NCI-H146 (cell line): ENCODE measurements at regions not wholly inside any gene's neighbourhood (a gene's known extent, or its start where the extent isn't known, plus 50 kb on each side); places are given as distances from the start of the nearest gene placed in this dataset.

Experiments
- DNase-seq: peaks from one replicate; lab custom pipeline; 2025; lab: John Stamatoyannopoulos, UW

GRCh38 chr11:95389427-95389826 is 158.4 kb upstream of the SESN3 start:
- no peak for DNase-seq

- DNase-seq, result no peak
Measured at GRCh38 chr11:95388086-95388485, 157.1 kb upstream of the SESN3 start.

DNA sequence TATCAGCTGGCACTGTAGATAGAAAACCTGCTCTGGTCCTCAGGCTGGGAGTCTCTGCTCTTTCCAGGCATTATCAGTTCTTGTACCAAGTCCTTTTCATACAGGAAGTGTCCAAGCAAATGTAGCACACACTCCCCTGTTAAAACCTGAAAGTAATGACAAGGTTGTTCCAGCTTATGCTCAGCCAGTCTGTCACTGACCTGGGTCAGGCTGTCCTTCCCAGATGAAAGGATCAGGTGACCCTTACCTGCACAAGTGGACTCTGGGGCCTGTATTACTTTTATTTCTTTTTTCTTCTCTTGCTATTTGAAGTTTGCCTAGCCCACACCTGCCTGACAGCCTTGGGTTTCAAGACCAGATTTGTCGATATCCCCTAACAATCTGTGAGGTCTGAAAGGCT is 156.3 kb upstream of the SESN3 start:
- no peak for DNase-seq

DNA sequence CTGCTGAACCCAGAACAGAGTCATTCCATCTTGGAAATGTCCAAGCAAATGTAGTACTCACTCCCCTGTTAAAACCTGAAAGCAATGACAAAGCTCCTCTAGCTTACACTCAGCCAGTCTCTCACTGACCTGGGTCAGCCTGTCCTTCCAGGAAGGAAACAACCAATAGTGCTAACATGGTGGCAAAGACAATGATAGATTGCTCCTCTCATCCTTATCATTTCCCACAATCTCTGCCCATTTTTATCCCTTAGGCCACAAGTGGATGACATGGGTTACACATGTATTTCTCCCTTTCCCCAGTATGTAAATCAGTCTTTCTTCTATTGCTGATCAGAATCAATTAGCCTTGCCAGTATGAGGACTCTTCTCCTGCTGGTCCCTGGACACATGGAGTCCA is 154.6 kb upstream of the SESN3 start:
- DNase-seq, result no peak

GRCh38 chr11:95379479-95379878 is 148.5 kb upstream of the SESN3 start:
- DNase-seq, result no peak

DNA sequence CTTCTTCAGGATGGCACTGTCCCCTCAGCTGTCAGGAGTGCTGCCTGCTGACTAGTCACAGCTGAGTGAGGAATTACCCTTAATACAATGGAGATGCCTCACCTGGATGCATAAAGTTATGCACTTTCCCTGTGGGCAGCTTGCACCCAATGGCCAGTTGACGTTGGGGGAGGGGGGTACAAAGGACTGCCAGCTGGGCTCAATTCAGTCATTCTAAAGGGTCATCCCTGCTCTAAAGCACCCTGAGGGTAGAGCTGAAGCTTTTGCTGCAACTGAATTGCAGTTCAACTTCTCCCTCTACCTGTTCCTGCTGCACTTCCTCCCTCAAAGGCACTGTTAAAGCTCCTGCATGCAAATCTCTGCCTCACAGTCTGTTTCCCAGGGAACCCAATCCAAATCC is 147.8 kb upstream of the SESN3 start:
- DNase-seq, result no peak

DNA sequence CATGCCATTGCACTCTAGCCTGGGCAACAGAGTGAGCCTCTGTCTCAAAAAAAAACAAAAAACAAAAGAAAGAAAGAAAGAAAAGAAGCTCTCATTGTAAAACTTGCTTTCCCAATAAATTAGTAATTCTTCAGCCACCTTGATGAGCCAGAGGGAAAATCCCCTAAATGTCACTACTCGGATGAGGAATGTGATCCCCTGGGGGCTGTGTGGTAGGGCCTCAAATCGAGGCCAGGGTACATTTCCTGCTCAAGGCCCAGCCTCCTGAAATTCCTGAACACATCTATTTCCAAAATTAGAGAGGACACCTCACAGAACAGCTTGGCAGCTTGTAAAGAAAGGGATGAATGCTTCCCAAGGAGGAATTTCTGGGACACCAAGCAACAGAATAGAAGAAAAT is 147.1 kb upstream of the SESN3 start:
- DNase-seq, result no peak

DNA sequence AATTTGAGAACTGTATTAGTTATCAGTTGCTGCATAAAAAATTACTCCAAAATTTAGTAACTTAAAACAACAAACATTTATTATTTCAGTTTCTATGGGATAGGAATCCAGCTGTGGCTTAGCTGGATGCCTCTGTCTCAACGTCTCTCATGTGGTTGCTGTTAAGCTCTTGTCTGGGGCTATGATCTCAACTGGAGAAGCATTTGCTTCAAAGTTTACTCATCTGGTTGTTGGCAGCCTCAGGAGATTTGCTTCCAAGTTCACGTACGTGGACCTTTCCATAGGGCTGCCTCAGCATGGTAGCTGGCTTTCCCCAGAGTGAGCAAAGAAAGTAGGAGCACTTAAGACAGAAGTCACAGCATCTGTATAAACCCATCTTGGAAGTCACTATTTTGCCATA is 144.9 kb upstream of the SESN3 start:
- DNase-seq, result no peak

DNA sequence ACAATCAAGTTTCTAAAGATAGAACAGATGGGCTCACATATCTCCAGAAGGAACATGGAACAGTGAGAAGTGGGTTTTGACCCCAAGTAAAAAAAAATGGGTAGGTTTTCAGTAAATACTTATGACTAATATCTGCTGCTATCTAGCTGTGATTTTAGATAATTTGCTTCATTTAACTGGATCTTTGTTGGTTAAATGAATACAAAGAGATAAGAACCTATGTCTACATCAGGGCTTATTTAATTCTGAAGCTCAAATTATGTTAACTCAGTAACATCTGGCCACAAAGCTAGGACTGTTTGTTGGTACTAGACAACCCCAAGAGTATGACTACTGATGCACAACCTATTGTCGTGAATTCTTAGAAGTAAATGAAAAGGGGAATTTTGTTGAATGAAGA is 144.4 kb upstream of the SESN3 start:
- DNase-seq, result no peak

- DNase-seq, result no peak
Measured at GRCh38 chr11:95374105-95374504, 143.1 kb upstream of the SESN3 start.

DNA sequence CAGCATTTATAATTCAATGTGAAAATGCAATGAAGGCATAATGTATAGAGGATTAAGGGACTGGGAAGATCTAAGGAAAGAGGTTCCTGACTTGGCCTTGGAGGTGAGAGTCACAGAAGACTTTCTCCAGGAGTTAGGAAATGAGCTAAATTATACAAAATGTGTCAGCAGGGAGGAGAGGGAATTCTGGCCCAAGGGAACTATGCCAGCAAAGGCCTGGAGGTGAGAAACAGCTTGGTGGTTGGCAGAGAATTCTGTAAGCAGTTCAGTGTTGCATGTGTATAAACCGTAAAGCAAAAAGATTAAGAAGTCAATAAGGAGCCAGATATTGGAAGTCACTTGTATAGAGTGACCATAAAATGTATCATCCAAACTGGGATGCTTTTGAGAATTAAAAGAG is 142.2 kb upstream of the SESN3 start:
- DNase-seq, result no peak

GRCh38 chr11:95372097-95372656 is 141.2 kb upstream of the SESN3 start:
- no peak for DNase-seq

- no peak for DNase-seq
Measured at GRCh38 chr11:95371153-95371552, 140.2 kb upstream of the SESN3 start.

DNA sequence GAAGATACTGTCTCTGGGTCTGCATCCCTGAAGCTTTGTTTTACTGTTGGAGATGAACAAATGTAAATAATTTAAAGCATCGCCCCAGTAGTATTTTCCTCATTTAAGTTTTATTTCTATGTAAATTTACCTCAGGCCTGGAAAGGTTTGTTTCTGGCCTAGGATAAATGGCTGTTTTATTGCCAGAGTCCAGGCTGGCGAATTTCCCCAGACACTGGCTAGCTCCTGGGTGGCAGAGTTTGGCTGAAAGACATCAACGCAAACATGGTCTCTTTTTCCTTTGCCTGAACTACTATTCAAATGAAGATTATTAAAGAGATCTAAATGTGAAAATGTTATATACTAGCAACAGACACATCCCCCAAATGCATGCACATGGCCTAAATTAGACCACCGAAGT is 136.7 kb upstream of the SESN3 start:
- DNase-seq, result no peak

DNA sequence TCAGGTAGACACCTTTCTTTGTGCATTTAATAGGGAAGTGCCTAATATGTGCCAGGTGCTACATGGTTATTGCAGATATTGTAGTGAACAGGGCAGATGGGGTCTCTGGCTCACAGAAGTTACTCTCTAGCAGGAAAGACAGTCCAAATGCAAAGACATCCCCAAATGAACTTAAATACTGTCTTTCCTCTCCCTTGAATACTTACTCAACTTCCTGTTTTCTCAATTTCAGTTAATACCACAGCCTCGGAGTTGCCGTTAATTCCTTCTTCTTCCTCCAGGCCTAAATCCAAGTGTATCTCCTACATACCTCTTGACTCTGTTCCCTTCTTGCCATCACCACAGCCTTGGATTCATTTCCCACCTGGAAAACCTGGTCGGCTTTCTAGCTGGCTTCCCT is 134.3 kb upstream of the SESN3 start:
- no peak for DNase-seq

DNA sequence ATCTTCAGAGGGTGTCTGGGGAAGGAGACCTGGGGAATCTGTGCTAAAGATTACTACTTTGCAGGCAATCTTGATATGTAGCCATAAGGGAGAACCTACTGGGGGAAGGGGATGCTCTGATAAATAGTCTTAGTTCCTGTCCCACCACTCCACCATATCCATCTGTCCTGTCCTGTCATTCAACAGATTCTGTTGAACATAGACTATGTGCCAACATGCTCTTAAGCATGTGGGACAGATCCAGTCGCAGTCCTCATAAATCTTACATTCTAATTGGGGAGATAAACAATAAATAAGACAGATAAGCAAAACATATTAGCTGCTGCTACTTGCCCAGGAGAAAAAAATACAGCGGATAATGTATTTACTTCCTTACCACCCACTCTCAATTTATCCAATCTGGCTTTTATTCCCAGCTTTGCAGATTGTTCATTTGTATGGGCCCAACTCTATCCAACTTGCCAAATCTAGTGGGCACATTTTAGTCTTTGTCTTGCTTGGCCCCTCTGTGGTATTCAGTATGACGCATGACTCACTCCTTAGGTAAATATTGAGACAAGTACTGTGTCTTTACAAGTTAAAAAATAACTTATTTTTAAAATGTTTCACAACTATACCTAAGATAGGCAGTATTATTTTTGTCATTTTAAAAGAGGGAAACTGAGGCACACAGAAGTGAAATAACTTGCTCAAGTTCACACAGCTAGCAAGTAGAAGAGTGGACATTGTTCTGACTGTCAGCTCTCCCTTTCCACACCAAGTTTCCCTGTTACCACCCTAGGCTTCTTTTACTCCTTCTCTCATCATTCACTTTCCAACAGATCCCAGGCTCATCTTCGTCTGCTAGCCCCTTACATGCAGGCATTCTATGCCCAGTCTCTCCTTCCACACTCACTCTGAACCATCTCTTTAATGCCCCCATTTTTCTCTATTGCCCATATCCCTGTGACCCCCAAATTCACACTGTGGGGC is 133.6 kb upstream of the SESN3 start:
- no peak for DNase-seq

DNA sequence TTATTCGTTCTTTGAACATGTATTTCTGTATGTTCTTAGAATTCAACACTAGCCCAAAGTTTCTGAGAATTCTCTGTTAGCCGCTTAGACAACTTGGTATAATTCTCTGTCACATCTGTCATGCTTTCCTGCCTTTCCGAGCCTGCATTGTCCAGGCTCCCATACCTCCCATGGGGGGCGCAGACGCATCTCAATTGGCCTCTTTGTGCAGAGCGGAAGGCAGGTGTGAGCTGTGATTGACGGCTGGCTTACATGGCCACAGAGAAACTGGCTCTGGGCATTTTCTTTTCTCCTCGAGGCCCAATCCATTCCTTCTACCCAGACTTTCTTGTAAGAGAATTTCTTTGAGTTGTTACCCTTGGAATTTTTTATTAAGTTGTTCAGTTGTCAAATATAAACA is 132.7 kb upstream of the SESN3 start:
- peak; percentile 14 for DNase-seq

DNA sequence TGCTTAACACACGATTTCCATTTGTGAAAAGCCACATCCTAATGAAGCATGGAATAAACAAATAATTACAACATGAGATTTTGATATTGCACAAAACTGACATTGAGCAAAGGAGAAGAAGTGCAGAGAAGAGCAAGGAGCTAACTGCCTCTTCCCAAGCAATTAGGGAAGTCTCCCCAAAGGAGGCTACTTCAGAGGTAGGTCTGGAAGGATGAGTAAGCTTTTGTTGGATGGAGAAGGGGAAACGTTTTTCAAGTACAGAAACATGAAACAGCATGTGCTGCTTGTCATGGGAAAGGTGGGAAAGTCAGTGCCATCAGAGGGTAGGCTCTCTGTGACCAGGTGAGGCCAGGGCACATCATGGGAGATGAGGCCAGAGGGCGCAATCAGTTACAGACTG is 132.2 kb upstream of the SESN3 start:
- no peak for DNase-seq

GRCh38 chr11:95361180-95361579 is 130.2 kb upstream of the SESN3 start:
- no peak for DNase-seq

- no peak for DNase-seq
Measured at GRCh38 chr11:95360377-95361075, 129.5 kb upstream of the SESN3 start.

- DNase-seq, result no peak
Measured at GRCh38 chr11:95359756-95360155, 128.8 kb upstream of the SESN3 start.

GRCh38 chr11:95359341-95359663 is 128.3 kb upstream of the SESN3 start:
- no peak for DNase-seq
